Panc1 (cell line): ENCODE measurements at regions not wholly inside any gene's neighbourhood (a gene's known extent, or its start where the extent isn't known, plus 50 kb on each side); places are given as distances from the start of the nearest gene placed in this dataset.

ENCODE experiments used
- ATAC-seq: fragments of 200-7000 bp; cut with Tn5 transposase; 2 replicates; pipeline ENCODE4 v1.9.1; 2020; ENCODE audit warnings: mild to moderate bottlenecking, moderate library complexity
- BruUV-seq: library from RNA; stranded (reverse); fragments of 400-500 nt; replicated peaks from 2 replicates; lab custom pipeline; 2021; lab: Mats Ljungman, UMichigan
- CTCF ChIA-PET: fragments of 300-600 bp; sonication (Branson Sonifier 250); formaldehyde crosslinking; loops from one replicate; lab custom pipeline; 2022; ENCODE audit warnings: antibody characterized with exemption; lab: Charles Lee
- POLR2A ChIA-PET: fragments of 300-600 bp; sonication (Branson Sonifier 250); formaldehyde crosslinking; loops from one replicate; lab custom pipeline; 2022; ENCODE audit warnings: antibody characterized with exemption; lab: Charles Lee
- DNase-seq: peaks from one replicate; pipeline ENCODE4 v3.0.0-alpha.2; 2010; ENCODE audit warnings: low read depth, low spot score
- H3K27ac ChIP-seq: 2 replicates; pipeline ENCODE4 v1.5.1; 2011; ENCODE audit warnings: mild to moderate bottlenecking, low read length, inconsistent platforms
- H3K27me3 ChIP-seq: fragments of 200-500 bp; sonication (Bioruptor generic); 2 replicates; pipeline ENCODE4 v1.6.0; 2014; ENCODE audit warnings: low read length, inconsistent platforms; ENCODE audit not compliant: control insufficient read depth, insufficient read depth
- H3K36me3 ChIP-seq: fragments of 200-500 bp; sonication (Bioruptor generic); 2 replicates; pipeline ENCODE4 v1.5.1; 2014; ENCODE audit warnings: inconsistent platforms, mild to moderate bottlenecking, low read length, moderate library complexity; ENCODE audit not compliant: control insufficient read depth, insufficient read depth
- H3K4me1 ChIP-seq: 2 replicates; pipeline ENCODE4 v1.5.1; 2011; ENCODE audit warnings: inconsistent platforms, mild to moderate bottlenecking, low read length, moderate library complexity; ENCODE audit not compliant: control insufficient read depth, insufficient read depth
- H3K4me3 ChIP-seq, 2 experiments: 2 replicates each; pipeline ENCODE4 v1.5.1; 2011 to 2012; ENCODE audit warnings: low read depth in 2 of 2, low read length in 2 of 2, mild to moderate bottlenecking in 2 of 2, inconsistent platforms in 1 of 2, moderate library complexity in 1 of 2
- H3K9me3 ChIP-seq: fragments of 200-500 bp; sonication (Bioruptor generic); 2 replicates; pipeline ENCODE4 v1.5.1; 2014; ENCODE audit warnings: low read depth, mild to moderate bottlenecking, inconsistent platforms, low read length, moderate library complexity; ENCODE audit not compliant: control insufficient read depth, insufficient read depth
- CTCF ChIP-seq: fragments of 450-650 bp; IDR thresholded peaks from 2 replicates; pipeline ENCODE4 v1.5.1; 2017; ENCODE audit warnings: mild to moderate bottlenecking
- POLR2AphosphoS5 ChIP-seq: IDR thresholded peaks from 2 replicates; pipeline ENCODE4 v1.6.1; 2012; ENCODE audit warnings: mild to moderate bottlenecking, low read depth, low read length, moderate library complexity
- REST ChIP-seq, 2 experiments: IDR thresholded peaks; 2 replicates each; pipeline ENCODE4 v1.6.1; 2011 to 2012; ENCODE audit warnings: low read depth in 2 of 2, control low read depth in 1 of 2, low read length in 1 of 2, mild to moderate bottlenecking in 1 of 2, moderate library complexity in 1 of 2; ENCODE audit not compliant: insufficient read depth in 1 of 2
- SIN3A ChIP-seq: IDR thresholded peaks from 2 replicates; pipeline ENCODE4 v1.6.1; 2012; ENCODE audit warnings: low read depth, mild to moderate bottlenecking, low read length, moderate library complexity, borderline replicate concordance; ENCODE audit not compliant: insufficient read depth
- TCF7L2 ChIP-seq: IDR thresholded peaks from 2 replicates; pipeline ENCODE4 v1.6.1; 2011; ENCODE audit warnings: mild to moderate bottlenecking, low read depth, low read length, inconsistent platforms
- in situ Hi-C: cut with HindIII; loops from 2 replicates; pipeline ENCODE4 v1.10.0; 2016; ENCODE audit warnings: low sequenced_read_pairs, low pct_unique_long_range_greater_than_20kb
- intact Hi-C: fragments of 100-400 bp; cut with micrococcal nuclease; formaldehyde crosslinking; loops from one replicate; pipeline ENCODE4 v1.10.0; 2022; ENCODE audit not compliant: unreplicated experiment

- in situ Hi-C loops: no loop called here
- H3K9me3 ChIP-seq: no peaks in the 10 kb centered on the region
- no peaks in the 10 kb centered on the region for H3K27me3 ChIP-seq
- intact Hi-C loops: no loop called here
- TF ChIP-seq REST (IDR thresholded peaks at IDR 0.05; ENCODE audit: insufficient read depth in 1 of 2, low read depth in 2 of 2, low read length in 1 of 2): no peak
- no peak for TF ChIP-seq CTCF
- no peak for TF ChIP-seq SIN3A
- TF ChIP-seq TCF7L2: no peak
- no peak for TF ChIP-seq POLR2AphosphoS5
- H3K4me3 ChIP-seq: no peak overlapping the region
- ChIA-PET POLR2A (no interaction called here), CTCF (no interaction called here)
- DNase-seq (no peak), ATAC-seq (no peak)
- BruUV-seq: no TSS peak
- no peaks in the 10 kb centered on the region for H3K36me3 ChIP-seq
- no peaks in the 10 kb centered on the region for H3K4me1 ChIP-seq
- no peak overlapping the region for H3K27ac ChIP-seq
Observed at GRCh38 chr16:87108278-87108677, 208.9 kb downstream of the C16orf95 start.

GRCh38 chr16:87108941-87109340 lies 208.3 kb downstream of the C16orf95 start:
- POLR2A ChIA-PET: no interaction called here
- TF ChIP-seq SIN3A (no peak), REST (IDR thresholded peaks at IDR 0.05; ENCODE audit: insufficient read depth in 1 of 2, low read depth in 2 of 2, low read length in 1 of 2) (no peak), POLR2AphosphoS5 (no peak), TCF7L2 (no peak), CTCF (no peak)
- CTCF ChIA-PET: no interaction called here
- H3K4me3 ChIP-seq: no peak overlapping the region
- H3K4me1 ChIP-seq: no peaks in the 10 kb centered on the region
- no peak for DNase-seq
- no peaks in the 10 kb centered on the region for H3K36me3 ChIP-seq
- ATAC-seq: no peak
- no peak overlapping the region for H3K27ac ChIP-seq
- no TSS peak for BruUV-seq
- no peaks in the 10 kb centered on the region for H3K27me3 ChIP-seq
- no peaks in the 10 kb centered on the region for H3K9me3 ChIP-seq
- in situ Hi-C loops (no loop called here), intact Hi-C loops (no loop called here)
